HepG2 (cell line): ENCODE measurements at regions not wholly inside any gene's neighbourhood (a gene's known extent, or its start where the extent isn't known, plus 50 kb on each side); places are given as distances from the start of the nearest gene placed in this dataset.

ENCODE experiments used
- ATAC-seq: fragments of 200-7000 bp; cut with Tn5 transposase; 3 replicates; pipeline ENCODE4 v1.9.1; 2020; ENCODE audit warnings: mild to moderate bottlenecking, moderate library complexity
- BruUV-seq: library from RNA; stranded (reverse); fragments of 400-500 nt; replicated peaks from 2 replicates; lab custom pipeline; 2021; lab: Mats Ljungman, UMichigan
- CTCF ChIA-PET: fragments of 300-600 bp; formaldehyde crosslinking; extraction: SDS; loops from one replicate; lab custom pipeline; 2021; ENCODE audit warnings: low total read pairs, inconsistent platforms, low intra/inter-chr PET ratio; lab: Yijun Ruan, JAX
- POLR2A ChIA-PET: fragments of 350-600 bp; sonication (Branson Sonifier 250); formaldehyde crosslinking; loops from one replicate; lab custom pipeline; 2020; ENCODE audit warnings: antibody characterized with exemption, inconsistent platforms; lab: Yijun Ruan, JAX
- DNase-seq: peaks from one replicate; pipeline ENCODE4 v3.0.0-alpha.2; 2015; ENCODE audit warnings: low spot score
- FAIRE-seq: peaks from 3 replicates; lab custom pipeline; 2011; peaks lifted over from hg19 to GRCh38; lab: Jason Lieb, UNC
- H2AFZ ChIP-seq: one replicate; pipeline ENCODE4 v1.6.1; 2011; ENCODE audit warnings: low read length, inconsistent platforms
- H3K27ac ChIP-seq: fragments of 300-600 bp; 3 replicates; pipeline ENCODE4 v1.8.0; 2011; ENCODE audit warnings: mixed run types, mild to moderate bottlenecking, mixed read lengths, low read length, inconsistent platforms; ENCODE audit not compliant: insufficient read depth; ENCODE audit errors: extremely low read length
- H3K27me3 ChIP-seq, 2 experiments: fragments of 200-600 bp in 1 of 2; 2 replicates in 1 of 2; 3 replicates in 1 of 2; pipeline versions ENCODE4 v1.6.0 to v1.8.0; 2011; ENCODE audit warnings: low read length in 2 of 2, mild to moderate bottlenecking in 2 of 2, moderate library complexity in 2 of 2, inconsistent platforms in 1 of 2; ENCODE audit not compliant: insufficient read depth in 2 of 2, control insufficient read depth in 1 of 2
- H3K36me3 ChIP-seq, 2 experiments: fragments of 200-600 bp in 1 of 2; replicated peaks in 1 of 2; 2 replicates in 1 of 2; 3 replicates in 1 of 2; pipeline versions ENCODE4 v1.5.1 to v1.8.0; 2011; ENCODE audit warnings: low read length in 2 of 2, inconsistent platforms in 1 of 2; ENCODE audit not compliant: insufficient read depth in 2 of 2, control insufficient read depth in 1 of 2
- H3K4me1 ChIP-seq: 2 replicates; pipeline ENCODE4 v1.5.1; 2012; ENCODE audit warnings: low read length, inconsistent platforms; ENCODE audit not compliant: insufficient read depth
- H3K4me2 ChIP-seq: 2 replicates; pipeline ENCODE4 v1.6.0; 2011; ENCODE audit warnings: low read depth, low read length, inconsistent platforms
- H3K4me3 ChIP-seq, 3 experiments: fragments of 200-600 bp in 1 of 3; sonication (generic), shearing (Covaris generic) in 1 of 3; replicated peaks in 1 of 3; 2 replicates each; pipeline ENCODE4 v1.5.1; 2011 to 2016; ENCODE audit warnings: low read length in 3 of 3, inconsistent platforms in 2 of 3, low read depth in 2 of 3, mild to moderate bottlenecking in 2 of 3, control low read depth in 1 of 3, mixed read lengths in 1 of 3; ENCODE audit not compliant: insufficient read depth in 1 of 3
- H3K79me2 ChIP-seq: one replicate; pipeline ENCODE4 v1.6.1; 2011; ENCODE audit warnings: low read length, inconsistent platforms; ENCODE audit not compliant: insufficient read depth
- H3K9ac ChIP-seq: 2 replicates; pipeline ENCODE4 v1.6.0; 2011; ENCODE audit warnings: mild to moderate bottlenecking, low read depth, low read length, inconsistent platforms; ENCODE audit not compliant: insufficient read depth
- H3K9me3 ChIP-seq: 2 replicates; pipeline ENCODE4 v1.5.1; 2012; ENCODE audit warnings: mild to moderate bottlenecking, low read length
- H4K20me1 ChIP-seq: 2 replicates; pipeline ENCODE4 v1.6.0; 2011; ENCODE audit warnings: inconsistent platforms, mild to moderate bottlenecking, low read length, moderate library complexity; ENCODE audit not compliant: insufficient read depth
- FOXJ3 ChIP-seq: sonication (generic); formaldehyde crosslinking; IDR thresholded peaks from 2 replicates; pipeline ENCODE4 v1.4.0; 2020; ENCODE audit warnings: missing genetic modification reagents, mild to moderate bottlenecking, borderline replicate concordance
- JUNB ChIP-seq: sonication (generic); formaldehyde crosslinking; IDR thresholded peaks from 2 replicates; pipeline ENCODE4 v1.8.0; 2022; ENCODE audit warnings: missing genetic modification reagents, mild to moderate bottlenecking, borderline replicate concordance
- MATR3 ChIP-seq: sonication (generic); formaldehyde crosslinking; IDR thresholded peaks from 2 replicates; pipeline ENCODE4 v1.4.0; 2020; ENCODE audit warnings: missing genetic modification reagents
- MIER3 ChIP-seq: IDR thresholded peaks from 2 replicates; pipeline ENCODE4 v1.6.1; 2016; ENCODE audit warnings: missing compliant biosample characterization, borderline replicate concordance
- NAIF1 ChIP-seq: sonication (generic); formaldehyde crosslinking; IDR thresholded peaks from 2 replicates; pipeline ENCODE4 v1.5.0; 2020; ENCODE audit warnings: mild to moderate bottlenecking, missing genetic modification reagents, borderline replicate concordance
- RAD51 ChIP-seq: fragments of 450-650 bp; IDR thresholded peaks from 2 replicates; pipeline ENCODE4 v1.6.1; 2016; ENCODE audit warnings: borderline replicate concordance
- U2AF1 ChIP-seq: fragments of 200-400 bp; formaldehyde crosslinking; optimal IDR thresholded peaks from 2 replicates; pipeline ENCODE3; 2017; ENCODE audit warnings: mild to moderate bottlenecking, low read depth, low read length
- ZMYM3 ChIP-seq: sonication (generic); formaldehyde crosslinking; IDR thresholded peaks from 2 replicates; pipeline ENCODE4 v1.5.1; 2020; ENCODE audit warnings: mild to moderate bottlenecking, missing genetic modification reagents
- ZNF143 ChIP-seq: sonication (generic); formaldehyde crosslinking; IDR thresholded peaks from 2 replicates; pipeline ENCODE4 v1.4.0; 2020; ENCODE audit warnings: missing genetic modification reagents
- ZNF253 ChIP-seq: sonication (generic); formaldehyde crosslinking; IDR thresholded peaks from 2 replicates; pipeline ENCODE4 v1.8.0; 2022; ENCODE audit warnings: mild to moderate bottlenecking, missing genetic modification reagents, borderline replicate concordance
- ZNF274 ChIP-seq: sonication (generic); formaldehyde crosslinking; IDR thresholded peaks from 2 replicates; pipeline ENCODE4 v1.5.1; 2020; ENCODE audit warnings: mild to moderate bottlenecking, missing genetic modification reagents
- ZNF674 ChIP-seq: sonication (generic); formaldehyde crosslinking; IDR thresholded peaks from 2 replicates; pipeline ENCODE4 v1.5.0; 2020; ENCODE audit warnings: low read depth, mild to moderate bottlenecking, missing genetic modification reagents
- WGBS: methylation state at CpG from one replicate; pipeline ENCODE4 v1.1.6; 2017; ENCODE audit warnings: low lambda C conversion rate; 5-methylcytosine and 5-hydroxymethylcytosine counted together
- in situ Hi-C: cut with HindIII; loops from 2 replicates; pipeline ENCODE4 v1.10.0; 2017; ENCODE audit warnings: low pct_unique_long_range_greater_than_20kb; ENCODE audit not compliant: extremely low pct_ligation_motif_present
- intact Hi-C: fragments of 100-400 bp; cut with micrococcal nuclease; formaldehyde crosslinking; loops from one replicate; pipeline ENCODE4 v1.10.0; 2022; ENCODE audit not compliant: unreplicated experiment
- TF ChIP-seq, protein P1 (sequence below), 2 experiments: sonication (generic) in 1 of 2; formaldehyde crosslinking in 1 of 2; IDR thresholded peaks; 2 replicates each; pipeline versions ENCODE4 v1.5.1 to v1.6.1; 2011 to 2020; ENCODE audit warnings: borderline replicate concordance in 1 of 2, low read depth in 1 of 2, low read length in 1 of 2, mild to moderate bottlenecking in 1 of 2, missing genetic modification reagents in 1 of 2, moderate library complexity in 1 of 2
- TF ChIP-seq, protein P2 (sequence below): sonication (generic); formaldehyde crosslinking; IDR thresholded peaks from 2 replicates; pipeline ENCODE4 v1.5.0; 2020; ENCODE audit warnings: missing genetic modification reagents
- TF ChIP-seq, protein P3 (sequence below): IDR thresholded peaks from 2 replicates; pipeline ENCODE4 v1.6.1; 2016

DNA sequence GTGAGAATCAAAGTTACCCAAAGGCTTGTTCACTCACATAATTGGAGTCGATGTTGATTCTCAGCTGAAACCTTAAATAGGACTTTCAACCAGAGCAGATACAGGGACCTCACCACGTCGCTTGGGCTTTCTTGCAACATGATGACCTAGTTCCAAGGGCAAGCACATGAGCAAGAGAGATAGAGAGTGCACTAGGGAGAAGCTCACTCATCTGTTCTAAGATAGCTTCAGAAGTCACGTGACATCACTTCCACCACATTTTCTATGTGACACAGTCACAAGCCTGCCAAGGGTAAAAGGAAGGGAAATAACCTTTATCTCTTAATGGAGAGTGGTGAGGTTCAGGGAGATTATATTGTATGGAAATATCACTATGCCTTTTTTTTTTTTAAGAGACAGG, 470.1 kb upstream of the PLXNA2 start:
- TF ChIP-seq NAIF1 (CRISPR knock-in tag) = no peak
- peak; percentile 84 for TF ChIP-seq RAD51
- TF ChIP-seq FOXJ3 (CRISPR knock-in tag) = no peak
- TF ChIP-seq ZNF143 (CRISPR knock-in tag) = no peak
- TF ChIP-seq, protein P1, sequence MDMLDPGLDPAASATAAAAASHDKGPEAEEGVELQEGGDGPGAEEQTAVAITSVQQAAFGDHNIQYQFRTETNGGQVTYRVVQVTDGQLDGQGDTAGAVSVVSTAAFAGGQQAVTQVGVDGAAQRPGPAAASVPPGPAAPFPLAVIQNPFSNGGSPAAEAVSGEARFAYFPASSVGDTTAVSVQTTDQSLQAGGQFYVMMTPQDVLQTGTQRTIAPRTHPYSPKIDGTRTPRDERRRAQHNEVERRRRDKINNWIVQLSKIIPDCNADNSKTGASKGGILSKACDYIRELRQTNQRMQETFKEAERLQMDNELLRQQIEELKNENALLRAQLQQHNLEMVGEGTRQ (IDR thresholded peaks at IDR 0.05; ENCODE audit: low read depth, low read length) = peak; percentile 66
- TF ChIP-seq, protein P1 (CRISPR knock-in tag; IDR thresholded peaks at IDR 0.05; ENCODE audit: borderline replicate concordance) = no peak
- intact Hi-C loops = no loop called here
- no TSS peak for BruUV-seq
- 3% methylated on average over 4 of the region's 4 CpGs for WGBS
- FAIRE-seq (no peak), DNase-seq (no peak), ATAC-seq (no peak)
- POLR2A ChIA-PET = no interaction called here
- no peaks in the 10 kb centered on the region for H3K79me2 ChIP-seq
- H3K27me3 ChIP-seq = no peaks in the 10 kb centered on the region
- H4K20me1 ChIP-seq = no peaks in the 10 kb centered on the region
- H3K9ac ChIP-seq = no peak overlapping the region
- peaks cover 36% of the 10 kb centered on the region for H3K9me3 ChIP-seq
- no peaks in the 10 kb centered on the region for H3K4me1 ChIP-seq
- no peak overlapping the region for H3K27ac ChIP-seq
- CTCF ChIA-PET = no interaction called here
- no peaks in the 10 kb centered on the region for H3K36me3 ChIP-seq
- in situ Hi-C loops = no loop called here
- H3K4me2 ChIP-seq = no peak overlapping the region
- H3K4me3 ChIP-seq = no peak overlapping the region
- H2AFZ ChIP-seq = no peak overlapping the region

DNA sequence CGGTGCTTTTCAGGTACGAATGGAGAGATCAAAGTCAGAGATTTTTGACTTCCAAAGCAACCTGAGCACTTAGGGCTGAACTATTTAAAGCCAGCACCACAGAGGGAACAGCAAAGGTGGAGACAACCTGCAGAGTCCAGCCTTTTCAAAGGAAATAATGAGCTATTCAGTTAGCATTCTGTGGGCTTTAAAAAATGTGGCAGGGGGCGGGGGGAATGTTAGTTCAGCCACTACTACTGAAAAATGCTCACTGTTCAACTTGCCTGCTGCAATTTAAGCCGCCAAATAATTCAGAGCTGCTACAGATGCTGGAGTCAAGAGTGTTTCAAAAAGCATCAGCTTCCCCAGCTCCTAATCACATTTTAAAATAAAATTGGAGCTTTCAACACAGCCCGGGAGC, 473.3 kb upstream of the PLXNA2 start:
- Histone ChIP-seq H3K27ac (no peak overlapping the region), H3K4me2 (no peak overlapping the region), H3K36me3 (no peaks in the 10 kb centered on the region), H3K4me3 (no peak overlapping the region), H4K20me1 (no peaks in the 10 kb centered on the region), H3K9ac (no peak overlapping the region), H3K4me1 (no peaks in the 10 kb centered on the region), H2AFZ (no peak overlapping the region), H3K9me3 (peaks cover 53% of the 10 kb centered on the region), H3K79me2 (no peaks in the 10 kb centered on the region), H3K27me3 (no peaks in the 10 kb centered on the region)
- FAIRE-seq = no peak
- in situ Hi-C loops = no loop called here
- no peak for ATAC-seq
- ChIA-PET POLR2A (no interaction called here), CTCF (no interaction called here)
- no peak for DNase-seq
- BruUV-seq = no TSS peak
- intact Hi-C loops = no loop called here
- WGBS = 5% methylated on average over 5 of the region's 5 CpGs
- TF ChIP-seq, protein P2, sequence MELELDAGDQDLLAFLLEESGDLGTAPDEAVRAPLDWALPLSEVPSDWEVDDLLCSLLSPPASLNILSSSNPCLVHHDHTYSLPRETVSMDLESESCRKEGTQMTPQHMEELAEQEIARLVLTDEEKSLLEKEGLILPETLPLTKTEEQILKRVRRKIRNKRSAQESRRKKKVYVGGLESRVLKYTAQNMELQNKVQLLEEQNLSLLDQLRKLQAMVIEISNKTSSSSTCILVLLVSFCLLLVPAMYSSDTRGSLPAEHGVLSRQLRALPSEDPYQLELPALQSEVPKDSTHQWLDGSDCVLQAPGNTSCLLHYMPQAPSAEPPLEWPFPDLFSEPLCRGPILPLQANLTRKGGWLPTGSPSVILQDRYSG (CRISPR knock-in tag) = no peak
- TF ChIP-seq MATR3 (CRISPR knock-in tag) (no peak), ZMYM3 (no peak), ZNF674 (CRISPR knock-in tag) (no peak), JUNB (no peak), U2AF1 (no peak), ZNF253 (CRISPR knock-in tag) (no peak), MIER3 (CRISPR knock-in tag) (no peak), ZNF274 (CRISPR knock-in tag) (no peak)
- TF ChIP-seq, protein P3, sequence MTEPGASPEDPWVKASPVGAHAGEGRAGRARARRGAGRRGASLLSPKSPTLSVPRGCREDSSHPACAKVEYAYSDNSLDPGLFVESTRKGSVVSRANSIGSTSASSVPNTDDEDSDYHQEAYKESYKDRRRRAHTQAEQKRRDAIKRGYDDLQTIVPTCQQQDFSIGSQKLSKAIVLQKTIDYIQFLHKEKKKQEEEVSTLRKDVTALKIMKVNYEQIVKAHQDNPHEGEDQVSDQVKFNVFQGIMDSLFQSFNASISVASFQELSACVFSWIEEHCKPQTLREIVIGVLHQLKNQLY (CRISPR knock-in tag) = no peak
